WTC11 (cell line): ENCODE measurements at regions not wholly inside any gene's neighbourhood (a gene's known extent, or its start where the extent isn't known, plus 50 kb on each side); places are given as distances from the start of the nearest gene placed in this dataset.

Source experiments
- AFF4 ChIP-seq: sonication (generic); formaldehyde crosslinking; IDR thresholded peaks from 2 replicates; pipeline ENCODE4 v1.8.1; 2023; ENCODE audit warnings: mild to moderate bottlenecking, missing genetic modification reagents, borderline replicate concordance
- ATF3 ChIP-seq: sonication (generic); formaldehyde crosslinking; conservative IDR thresholded peaks from 2 replicates; pipeline ENCODE4 v1.8.1; 2022; ENCODE audit warnings: mild to moderate bottlenecking, missing genetic modification reagents
- CREB1 ChIP-seq: sonication (generic); formaldehyde crosslinking; IDR thresholded peaks from 2 replicates; pipeline ENCODE4 v1.8.0; 2023; ENCODE audit warnings: mild to moderate bottlenecking, missing genetic modification reagents
- CTCF ChIP-seq: fragments of 200-600 bp; IDR thresholded peaks from 2 replicates; pipeline ENCODE4 v1.8.0; 2022; ENCODE audit warnings: antibody characterized with exemption
- ELF4 ChIP-seq: sonication (generic); formaldehyde crosslinking; IDR thresholded peaks from 2 replicates; pipeline ENCODE4 v1.8.1; 2022; ENCODE audit warnings: low read depth, mild to moderate bottlenecking, moderate library complexity, missing genetic modification reagents
- MYBL2 ChIP-seq: sonication (generic); formaldehyde crosslinking; IDR thresholded peaks from 2 replicates; pipeline ENCODE4 v1.8.1; 2023; ENCODE audit warnings: mild to moderate bottlenecking, moderate library complexity, missing genetic modification reagents
- SP1 ChIP-seq: sonication (generic); formaldehyde crosslinking; conservative IDR thresholded peaks from 2 replicates; pipeline ENCODE4 v1.8.1; 2022; ENCODE audit warnings: missing genetic modification reagents
- TCF7 ChIP-seq: sonication (generic); formaldehyde crosslinking; IDR thresholded peaks from 2 replicates; pipeline ENCODE4 v1.8.0; 2022; ENCODE audit warnings: mild to moderate bottlenecking, low read depth, missing genetic modification reagents, moderate library complexity
- USF2 ChIP-seq: sonication (generic); formaldehyde crosslinking; IDR thresholded peaks from 2 replicates; pipeline ENCODE4 v1.8.1; 2023; ENCODE audit warnings: mild to moderate bottlenecking, missing genetic modification reagents, moderate library complexity
- ZBTB21 ChIP-seq: sonication (generic); formaldehyde crosslinking; IDR thresholded peaks from 2 replicates; pipeline ENCODE4 v1.8.1; 2023; ENCODE audit warnings: mild to moderate bottlenecking, missing genetic modification reagents, borderline replicate concordance
- ZNF121 ChIP-seq: sonication (generic); formaldehyde crosslinking; IDR thresholded peaks from 2 replicates; pipeline ENCODE4 v1.8.0; 2023; ENCODE audit warnings: missing genetic modification reagents
- ZNF512 ChIP-seq: sonication (generic); formaldehyde crosslinking; IDR thresholded peaks from 2 replicates; pipeline ENCODE4 v1.8.1; 2022; ENCODE audit warnings: missing genetic modification reagents, borderline replicate concordance

GRCh38 chr3:74751775-74752174 is 137.3 kb upstream of the CNTN3 start:
- TF ChIP-seq CTCF, result no peak
- no peak for TF ChIP-seq CREB1
- no peak for TF ChIP-seq ELF4 (CRISPR knock-in tag)
- no peak for TF ChIP-seq MYBL2 (CRISPR knock-in tag)
- TF ChIP-seq TCF7 (CRISPR knock-in tag), result no peak
- no peak for TF ChIP-seq ZNF121
- no peak for TF ChIP-seq USF2 (CRISPR knock-in tag)
- no peak for TF ChIP-seq AFF4
- TF ChIP-seq SP1 (CRISPR knock-in tag), result no peak
- no peak for TF ChIP-seq ATF3 (CRISPR knock-in tag)
- TF ChIP-seq ZNF512 (CRISPR knock-in tag), result no peak
- TF ChIP-seq ZBTB21 (CRISPR knock-in tag), result no peak
